AG10803 (cell line): ENCODE measurements at regions not wholly inside any gene's neighbourhood (a gene's known extent, or its start where the extent isn't known, plus 50 kb on each side); places are given as distances from the start of the nearest gene placed in this dataset.

Experiments
- DNase-seq: peaks from one replicate; pipeline ENCODE4 v3.0.0; 2010; ENCODE audit warnings: low read depth
- H3K4me3 ChIP-seq: 2 replicates; pipeline ENCODE4 v1.5.1; 2011; ENCODE audit warnings: mild to moderate bottlenecking, low read length, control low read depth
- TF ChIP-seq, protein P1 (sequence below): conservative IDR thresholded peaks from 2 replicates; pipeline ENCODE4 v1.5.1; 2011; ENCODE audit warnings: mild to moderate bottlenecking, low read length, control low read depth, inconsistent platforms

DNA sequence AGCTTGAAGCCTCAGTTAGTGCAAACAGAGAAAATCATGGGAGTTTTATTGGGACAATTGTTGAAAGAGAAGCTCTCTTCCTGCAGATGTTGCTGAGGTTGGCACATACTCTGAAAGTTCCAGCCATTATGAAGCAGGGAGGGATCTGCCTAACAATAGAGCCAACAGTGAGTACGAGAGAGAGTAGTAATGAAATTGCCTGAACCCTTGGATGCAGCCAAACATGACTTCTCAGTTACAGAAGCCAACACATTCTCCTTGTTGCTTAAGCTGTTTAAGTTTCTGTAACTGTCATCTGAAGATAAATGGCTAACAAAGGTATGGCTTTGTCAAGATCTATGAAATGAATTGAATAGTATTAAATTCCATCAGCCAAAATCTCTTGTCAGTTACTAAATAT lies 211.0 kb upstream of the TTC14 start:
- TF ChIP-seq, protein P1, sequence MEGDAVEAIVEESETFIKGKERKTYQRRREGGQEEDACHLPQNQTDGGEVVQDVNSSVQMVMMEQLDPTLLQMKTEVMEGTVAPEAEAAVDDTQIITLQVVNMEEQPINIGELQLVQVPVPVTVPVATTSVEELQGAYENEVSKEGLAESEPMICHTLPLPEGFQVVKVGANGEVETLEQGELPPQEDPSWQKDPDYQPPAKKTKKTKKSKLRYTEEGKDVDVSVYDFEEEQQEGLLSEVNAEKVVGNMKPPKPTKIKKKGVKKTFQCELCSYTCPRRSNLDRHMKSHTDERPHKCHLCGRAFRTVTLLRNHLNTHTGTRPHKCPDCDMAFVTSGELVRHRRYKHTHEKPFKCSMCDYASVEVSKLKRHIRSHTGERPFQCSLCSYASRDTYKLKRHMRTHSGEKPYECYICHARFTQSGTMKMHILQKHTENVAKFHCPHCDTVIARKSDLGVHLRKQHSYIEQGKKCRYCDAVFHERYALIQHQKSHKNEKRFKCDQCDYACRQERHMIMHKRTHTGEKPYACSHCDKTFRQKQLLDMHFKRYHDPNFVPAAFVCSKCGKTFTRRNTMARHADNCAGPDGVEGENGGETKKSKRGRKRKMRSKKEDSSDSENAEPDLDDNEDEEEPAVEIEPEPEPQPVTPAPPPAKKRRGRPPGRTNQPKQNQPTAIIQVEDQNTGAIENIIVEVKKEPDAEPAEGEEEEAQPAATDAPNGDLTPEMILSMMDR = no peak
- no peak for DNase-seq
- H3K4me3 ChIP-seq = no peak overlapping the region

DNA sequence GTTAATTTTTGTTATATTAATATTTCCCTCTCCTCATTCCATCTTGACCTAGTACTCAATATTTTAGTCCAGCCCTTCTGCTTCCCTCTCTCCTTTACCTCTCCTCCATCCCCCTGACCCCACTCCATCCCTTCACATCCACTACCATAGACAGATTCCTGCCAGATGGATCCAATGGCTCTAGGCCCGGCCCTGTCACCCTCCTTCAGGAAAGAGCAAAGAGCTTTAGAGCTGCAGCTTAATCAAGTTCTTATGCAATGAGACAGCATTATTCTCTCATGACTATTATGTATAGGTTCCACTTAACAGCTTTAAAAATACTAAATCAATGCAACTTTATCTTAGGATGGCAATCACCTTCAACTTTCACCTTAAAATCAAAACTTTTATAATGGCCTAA lies 200.7 kb upstream of the TTC14 start:
- H3K4me3 ChIP-seq = no peak overlapping the region
- no peak for DNase-seq
- TF ChIP-seq, protein P1 = no peak

DNA sequence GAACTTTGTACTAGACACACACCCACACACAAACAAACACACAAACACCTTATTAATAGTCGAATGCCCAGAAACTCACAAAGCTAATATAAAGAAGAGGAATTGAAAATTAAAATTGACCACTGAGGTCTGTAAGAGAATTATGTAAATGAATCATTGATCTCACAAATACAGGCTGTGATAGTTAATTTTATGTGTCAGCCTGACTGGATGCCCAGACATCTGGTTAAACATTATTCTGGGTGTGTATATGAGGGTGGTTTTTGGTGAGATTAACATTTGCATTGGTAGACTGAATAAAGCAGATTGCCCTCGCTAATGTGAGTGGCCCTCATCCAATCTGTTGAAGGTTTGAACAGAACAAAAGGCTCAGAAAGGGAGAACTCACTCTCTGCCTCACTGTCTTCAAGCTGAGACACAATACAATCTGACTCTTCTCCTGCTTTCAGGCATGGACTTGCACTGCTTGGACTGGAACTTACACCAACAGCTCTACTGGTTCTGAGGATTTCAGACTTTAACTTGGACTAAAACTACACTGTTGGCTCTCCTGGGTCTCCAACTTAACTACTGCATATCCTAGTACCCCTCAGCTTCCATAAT lies 199.4 kb upstream of the TTC14 start:
- no peak overlapping the region for H3K4me3 ChIP-seq
- DNase-seq = no peak
- TF ChIP-seq, protein P1 = no peak

DNA sequence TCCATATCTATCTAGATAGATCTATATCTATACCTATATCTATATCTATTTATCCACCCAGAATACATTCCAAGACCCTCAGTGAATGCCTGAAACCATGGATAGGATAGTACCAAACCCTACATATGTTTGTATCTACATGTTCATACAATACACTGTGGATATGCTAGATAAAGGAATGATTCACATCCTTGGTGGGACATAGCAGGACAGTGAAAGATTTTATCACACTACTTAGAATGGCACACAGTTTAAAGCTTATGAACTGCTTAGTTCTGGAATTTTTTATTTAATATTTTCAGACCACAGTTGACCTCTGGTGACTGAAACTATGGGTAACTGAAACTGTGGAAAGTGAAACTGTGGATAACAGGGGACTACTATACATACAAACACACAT lies 198.8 kb upstream of the TTC14 start:
- TF ChIP-seq, protein P1 = no peak
- no peak overlapping the region for H3K4me3 ChIP-seq

DNA sequence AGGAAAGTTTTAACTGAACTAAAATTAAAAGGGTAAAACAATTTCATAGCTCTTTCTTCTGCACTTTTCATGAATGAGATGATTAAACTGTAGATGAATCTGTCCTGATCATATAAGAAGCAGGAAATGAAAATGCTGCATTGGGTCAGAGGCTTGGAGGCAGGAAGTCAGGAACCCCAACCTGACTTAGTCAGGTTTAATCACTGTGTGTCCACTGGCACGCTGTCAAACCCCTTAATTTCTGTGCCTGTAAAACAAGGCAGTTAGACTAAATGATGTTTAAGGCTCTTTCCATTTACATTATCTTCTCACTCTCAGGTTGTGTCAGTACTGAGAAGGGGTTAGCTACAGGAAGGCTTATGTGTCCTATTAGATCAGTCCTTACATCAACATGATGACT lies 193.3 kb upstream of the TTC14 start:
- DNase-seq = no peak
- no peak overlapping the region for H3K4me3 ChIP-seq
- TF ChIP-seq, protein P1 = no peak

More for the DNA sequence above, 198.8 kb upstream of the TTC14 start:
- DNase-seq = no peak

DNA sequence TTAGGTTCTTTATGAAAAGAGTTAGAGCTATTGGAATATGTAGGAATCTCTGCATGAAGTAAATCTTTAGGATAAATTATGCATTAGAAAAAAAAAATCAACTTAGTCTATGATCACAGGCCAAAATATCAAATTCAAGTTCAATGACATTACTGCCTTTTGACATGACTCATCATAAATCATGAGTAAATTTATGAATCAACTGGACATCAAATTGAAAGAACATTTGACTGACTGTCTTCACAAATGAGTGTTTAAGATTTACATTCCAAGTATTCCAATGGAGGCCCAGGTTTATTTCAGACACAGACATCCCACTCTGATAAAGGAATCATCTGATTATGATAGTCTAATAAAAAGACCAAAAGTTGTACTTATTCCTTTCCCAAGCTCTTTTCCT lies 192.8 kb upstream of the TTC14 start:
- TF ChIP-seq, protein P1 = no peak
- DNase-seq = no peak
- no peak overlapping the region for H3K4me3 ChIP-seq

DNA sequence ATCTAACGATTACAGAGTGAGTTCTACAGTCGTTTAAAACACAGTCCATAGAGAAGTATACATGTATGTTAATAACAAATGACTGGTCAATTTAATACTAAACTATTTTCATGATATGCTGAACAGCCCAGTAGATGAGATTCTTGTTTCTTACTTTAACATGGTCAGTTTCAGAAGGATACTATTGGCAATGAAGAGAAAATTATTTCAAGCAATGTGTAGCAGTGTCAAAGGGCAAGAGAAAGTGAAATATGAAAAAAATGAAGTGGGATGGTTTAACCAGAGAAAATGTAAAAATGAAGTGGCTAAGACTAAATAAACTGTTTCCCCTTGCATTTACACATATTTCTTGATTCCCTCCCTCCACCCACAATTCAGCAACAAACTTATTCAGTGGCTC lies 192.1 kb upstream of the TTC14 start:
- DNase-seq = no peak
- no peak overlapping the region for H3K4me3 ChIP-seq
- TF ChIP-seq, protein P1 = no peak
